ENCODE measurements at regions not wholly inside any gene's neighbourhood (a gene's known extent, or its start where the extent isn't known, plus 50 kb on each side); places are given as distances from the start of the nearest gene placed in this dataset.

GRCh38 chr16:86828202-86828601, 249.9 kb downstream of the FOXL1 start:
- no peak for TF ChIP-seq GATA2 (IDR thresholded peaks at IDR 0.05; ENCODE audit: low read depth, low read length)
- TF ChIP-seq GATA3 (IDR thresholded peaks at IDR 0.05; ENCODE audit: low read depth, low read length), result no peak
